Sigmoid colon (tissue), 4 donors: ENCODE measurements at regions not wholly inside any gene's neighbourhood (a gene's known extent, or its start where the extent isn't known, plus 50 kb on each side); places are given as distances from the start of the nearest gene placed in this dataset.

Source experiments
- CTCF ChIP-seq, 4 experiments: fragments of 450-650 bp in 3 of 4; fragments of 200-600 bp in 1 of 4; IDR thresholded peaks; one replicate each; pipeline ENCODE4 v1.5.1; 2016 to 2019; ENCODE audit warnings: antibody characterized with exemption in 4 of 4, mild to moderate bottlenecking in 3 of 4, moderate library complexity in 2 of 4
- EP300 ChIP-seq, 4 donors: sonication (generic); formaldehyde crosslinking; IDR thresholded peaks; one replicate each; pipeline ENCODE4 v1.6.1; 2017; ENCODE audit warnings: antibody characterized with exemption in 4 of 4
- POLR2A ChIP-seq, 2 donors: fragments of 450-650 bp; IDR thresholded peaks; one replicate each; pipeline ENCODE4 v1.6.1; 2016; ENCODE audit warnings: antibody characterized with exemption in 2 of 2, mild to moderate bottlenecking in 2 of 2, moderate library complexity in 2 of 2
- POLR2AphosphoS5 ChIP-seq, 4 donors: sonication (generic); formaldehyde crosslinking; IDR thresholded peaks; one replicate each; pipeline ENCODE4 v1.6.1; 2017; ENCODE audit warnings: antibody characterized with exemption in 4 of 4

GRCh38 chr15:97876281-97876675 is 84.2 kb upstream of the ARRDC4 start:
- TF ChIP-seq POLR2A (IDR thresholded peaks at IDR 0.05) (no peak), CTCF (IDR thresholded peaks at IDR 0.05) (no peak), POLR2AphosphoS5 (IDR thresholded peaks at IDR 0.05) (no peak), EP300 (IDR thresholded peaks at IDR 0.05) (no peak)
